Caco-2 (cell line): ENCODE measurements at regions not wholly inside any gene's neighbourhood (a gene's known extent, or its start where the extent isn't known, plus 50 kb on each side); places are given as distances from the start of the nearest gene placed in this dataset.

Experiments
- BruUV-seq: library from RNA; stranded (reverse); fragments of 400-500 nt; replicated peaks from 2 replicates; lab custom pipeline; 2021; lab: Mats Ljungman, UMichigan
- CTCF ChIA-PET: fragments of 300-600 bp; sonication (Branson Sonifier 250); formaldehyde crosslinking; loops from one replicate; lab custom pipeline; 2022; ENCODE audit warnings: antibody characterized with exemption; lab: Charles Lee
- POLR2A ChIA-PET: fragments of 300-600 bp; sonication (Branson Sonifier 250); formaldehyde crosslinking; loops from one replicate; lab custom pipeline; 2022; ENCODE audit warnings: antibody characterized with exemption; lab: Charles Lee
- DNase-seq, 2 experiments: peaks; one replicate each; pipeline versions ENCODE4 v3.0.0 to v3.0.0-alpha.2; 2020 to 2022
- H3K27me3 ChIP-seq: replicated peaks from 2 replicates; pipeline ENCODE4 v1.6.0; 2011; ENCODE audit warnings: low read length; ENCODE audit not compliant: control insufficient read depth, insufficient read depth
- H3K36me3 ChIP-seq: 2 replicates; pipeline ENCODE4 v1.5.1; 2011; ENCODE audit warnings: low read length; ENCODE audit not compliant: control insufficient read depth, insufficient read depth
- H3K4me1 ChIP-seq: fragments of 250-450 bp; sonication (Bioruptor Pico); 2 replicates; pipeline ENCODE4 v1.5.1; 2020; ENCODE audit warnings: mild to moderate bottlenecking
- H3K4me3 ChIP-seq: 2 replicates; pipeline ENCODE4 v1.5.1; 2011; ENCODE audit warnings: low read depth, mild to moderate bottlenecking, control low read depth, low read length
- H3K9me3 ChIP-seq: fragments of 250-450 bp; sonication (Bioruptor Pico); 2 replicates; pipeline ENCODE4 v1.5.1; 2020; ENCODE audit warnings: mild to moderate bottlenecking, moderate library complexity
- H3K27ac Mint-ChIP-seq: one replicate; pipeline ENCODE4 v1.8.0; 2022; ENCODE audit warnings: mixed read lengths; ENCODE audit not compliant: unreplicated experiment
- H3K27me3 Mint-ChIP-seq: one replicate; pipeline ENCODE4 v1.8.0; 2022; ENCODE audit warnings: mixed read lengths; ENCODE audit not compliant: insufficient read depth, unreplicated experiment
- H3K36me3 Mint-ChIP-seq: one replicate; pipeline ENCODE4 v1.8.0; 2022; ENCODE audit warnings: mild to moderate bottlenecking, mixed read lengths; ENCODE audit not compliant: insufficient read depth, unreplicated experiment
- H3K4me1 Mint-ChIP-seq: one replicate; pipeline ENCODE4 v1.8.0; 2022; ENCODE audit warnings: low read depth, mixed read lengths; ENCODE audit not compliant: unreplicated experiment
- H3K4me3 Mint-ChIP-seq: one replicate; pipeline ENCODE4 v1.8.0; 2022; ENCODE audit warnings: mild to moderate bottlenecking, moderate library complexity, mixed read lengths; ENCODE audit not compliant: unreplicated experiment
- H3K9me3 Mint-ChIP-seq: one replicate; pipeline ENCODE4 v1.8.0; 2022; ENCODE audit warnings: mixed read lengths; ENCODE audit not compliant: unreplicated experiment
- intact Hi-C: fragments of 100-400 bp; cut with micrococcal nuclease; formaldehyde crosslinking; loops from one replicate; pipeline ENCODE4 v1.10.0; 2022; ENCODE audit not compliant: unreplicated experiment
- TF ChIP-seq, protein P1 (sequence below), 2 experiments: fragments of 200-600 bp in 1 of 2; IDR thresholded peaks; 1 replicate in 1 of 2; 2 replicates in 1 of 2; pipeline versions ENCODE4 v1.5.1 to v1.8.0; 2011 to 2022; ENCODE audit warnings: antibody characterized with exemption in 1 of 2, control low read depth in 1 of 2, inconsistent platforms in 1 of 2, low read depth in 1 of 2, low read length in 1 of 2, mild to moderate bottlenecking in 1 of 2, moderate library complexity in 1 of 2; ENCODE audit not compliant: insufficient read depth in 1 of 2, severe bottlenecking in 1 of 2, unreplicated experiment in 1 of 2

DNA sequence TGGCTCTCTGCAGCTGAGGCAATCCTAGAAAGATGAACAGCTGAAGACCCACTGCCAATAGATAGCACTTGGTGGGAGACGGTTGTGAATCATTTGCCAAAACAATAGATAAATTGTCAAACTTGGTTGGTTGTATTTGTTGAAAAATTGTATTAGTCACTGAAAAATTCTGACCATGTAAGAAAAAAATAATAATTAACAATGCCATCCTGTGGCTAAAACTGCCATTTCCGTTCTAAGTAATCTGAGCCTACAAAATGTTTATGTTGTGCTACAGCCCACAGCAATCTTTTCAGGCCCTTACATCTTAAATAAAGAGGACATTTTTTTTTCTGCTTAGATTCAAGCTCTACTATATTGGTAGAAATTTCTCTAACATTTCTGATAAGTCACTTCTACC lies 103.2 kb upstream of the ANO3 start:
- ChIA-PET POLR2A (no interaction called here), CTCF (interaction anchor here (1.3 kb wide), 1 partner anchor 247 kb away, joined by 12 read pairs; no protein-coding TSS in a partner anchor)
- Mint-ChIP-seq H3K4me1 (no peaks in the 10 kb centered on the region), H3K9me3 (no peaks in the 10 kb centered on the region), H3K36me3 (no peaks in the 10 kb centered on the region), H3K4me3 (no peak overlapping the region), H3K27me3 (peaks cover 2% of the 10 kb centered on the region), H3K27ac (no peak overlapping the region)
- Histone ChIP-seq H3K36me3 (no peaks in the 10 kb centered on the region), H3K27me3 (no peaks in the 10 kb centered on the region), H3K4me1 (no peaks in the 10 kb centered on the region), H3K9me3 (no peaks in the 10 kb centered on the region), H3K4me3 (no peak overlapping the region)
- DNase-seq: no peak
- no TSS peak for BruUV-seq
- intact Hi-C loops: no loop called here
- TF ChIP-seq, protein P1, sequence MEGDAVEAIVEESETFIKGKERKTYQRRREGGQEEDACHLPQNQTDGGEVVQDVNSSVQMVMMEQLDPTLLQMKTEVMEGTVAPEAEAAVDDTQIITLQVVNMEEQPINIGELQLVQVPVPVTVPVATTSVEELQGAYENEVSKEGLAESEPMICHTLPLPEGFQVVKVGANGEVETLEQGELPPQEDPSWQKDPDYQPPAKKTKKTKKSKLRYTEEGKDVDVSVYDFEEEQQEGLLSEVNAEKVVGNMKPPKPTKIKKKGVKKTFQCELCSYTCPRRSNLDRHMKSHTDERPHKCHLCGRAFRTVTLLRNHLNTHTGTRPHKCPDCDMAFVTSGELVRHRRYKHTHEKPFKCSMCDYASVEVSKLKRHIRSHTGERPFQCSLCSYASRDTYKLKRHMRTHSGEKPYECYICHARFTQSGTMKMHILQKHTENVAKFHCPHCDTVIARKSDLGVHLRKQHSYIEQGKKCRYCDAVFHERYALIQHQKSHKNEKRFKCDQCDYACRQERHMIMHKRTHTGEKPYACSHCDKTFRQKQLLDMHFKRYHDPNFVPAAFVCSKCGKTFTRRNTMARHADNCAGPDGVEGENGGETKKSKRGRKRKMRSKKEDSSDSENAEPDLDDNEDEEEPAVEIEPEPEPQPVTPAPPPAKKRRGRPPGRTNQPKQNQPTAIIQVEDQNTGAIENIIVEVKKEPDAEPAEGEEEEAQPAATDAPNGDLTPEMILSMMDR (IDR thresholded peaks at IDR 0.05; ENCODE audit: insufficient read depth in 1 of 2, low read depth in 1 of 2, low read length in 1 of 2, severe bottlenecking in 1 of 2, unreplicated experiment in 1 of 2): no peak

DNA sequence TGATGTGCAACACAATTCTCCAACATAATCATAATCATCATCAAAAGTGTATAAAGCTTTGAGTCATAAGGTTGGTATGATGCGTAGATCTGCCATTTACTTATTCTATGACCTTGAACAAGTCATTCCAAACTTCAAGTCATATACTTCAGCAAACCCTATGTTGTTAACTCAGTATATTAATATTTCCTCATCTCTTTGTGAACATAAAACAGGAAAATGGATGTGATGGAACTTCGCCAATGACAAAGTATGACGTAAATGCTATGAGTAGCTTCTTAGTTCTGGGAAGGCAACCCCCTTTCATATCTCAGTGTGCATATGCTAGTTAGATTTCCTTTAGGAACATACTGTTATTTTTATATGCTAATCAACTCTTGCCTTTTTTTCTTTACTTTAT lies 102.7 kb upstream of the ANO3 start:
- Mint-ChIP-seq H3K9me3 (no peaks in the 10 kb centered on the region), H3K27ac (no peak overlapping the region), H3K36me3 (no peaks in the 10 kb centered on the region), H3K27me3 (peaks cover 2% of the 10 kb centered on the region), H3K4me1 (no peaks in the 10 kb centered on the region), H3K4me3 (no peak overlapping the region)
- no peak for DNase-seq
- Histone ChIP-seq H3K4me1 (no peaks in the 10 kb centered on the region), H3K4me3 (no peak overlapping the region), H3K36me3 (no peaks in the 10 kb centered on the region), H3K27me3 (no peaks in the 10 kb centered on the region), H3K9me3 (no peaks in the 10 kb centered on the region)
- no TSS peak for BruUV-seq
- TF ChIP-seq, protein P1 (IDR thresholded peaks at IDR 0.05; ENCODE audit: insufficient read depth in 1 of 2, low read depth in 1 of 2, low read length in 1 of 2, severe bottlenecking in 1 of 2, unreplicated experiment in 1 of 2): no peak
- ChIA-PET CTCF (no interaction called here), POLR2A (no interaction called here)
- intact Hi-C loops: no loop called here

DNA sequence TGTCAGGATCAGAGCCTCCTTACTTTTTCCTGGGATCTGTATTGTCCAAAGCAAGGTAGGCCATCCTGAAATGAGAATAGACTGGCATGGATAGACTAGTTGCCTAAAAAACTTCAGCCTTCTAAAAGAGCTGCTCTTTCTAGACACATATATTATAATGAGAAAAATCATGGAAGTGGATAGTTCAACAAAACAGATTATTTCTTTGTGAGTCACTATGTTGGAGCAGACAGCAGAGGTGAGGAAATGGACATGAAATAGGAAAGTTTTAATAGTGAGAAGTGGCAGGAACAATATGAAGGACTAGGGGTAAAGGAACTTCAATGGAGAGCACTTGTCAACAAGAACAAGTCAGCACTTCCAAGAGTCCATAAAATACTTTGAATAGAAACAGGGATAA lies 101.9 kb upstream of the ANO3 start:
- Histone ChIP-seq H3K4me3 (no peak overlapping the region), H3K4me1 (no peaks in the 10 kb centered on the region), H3K36me3 (no peaks in the 10 kb centered on the region), H3K27me3 (no peaks in the 10 kb centered on the region), H3K9me3 (no peaks in the 10 kb centered on the region)
- H3K4me1 Mint-ChIP-seq: no peaks in the 10 kb centered on the region
- TF ChIP-seq, protein P1 (IDR thresholded peaks at IDR 0.05; ENCODE audit: insufficient read depth in 1 of 2, low read depth in 1 of 2, low read length in 1 of 2, severe bottlenecking in 1 of 2, unreplicated experiment in 1 of 2): no peak
- CTCF ChIA-PET: no interaction called here
- POLR2A ChIA-PET: no interaction called here
- no peak for DNase-seq
- H3K9me3 Mint-ChIP-seq: no peaks in the 10 kb centered on the region
- peaks cover 4% of the 10 kb centered on the region for H3K27me3 Mint-ChIP-seq
- no peak overlapping the region for H3K27ac Mint-ChIP-seq
- BruUV-seq: no TSS peak
- intact Hi-C loops: no loop called here
- H3K36me3 Mint-ChIP-seq: no peaks in the 10 kb centered on the region
- H3K4me3 Mint-ChIP-seq: no peak overlapping the region
